SK-N-SH (cell line): ENCODE measurements at regions not wholly inside any gene's neighbourhood (a gene's known extent, or its start where the extent isn't known, plus 50 kb on each side); places are given as distances from the start of the nearest gene placed in this dataset.

Experiments used
- CTCF ChIA-PET: fragments of 300-600, 350-600 bp; formaldehyde crosslinking; extraction: SDS; loops from one replicate; lab custom pipeline; 2021; lab: Yijun Ruan, JAX
- POLR2A ChIA-PET: fragments of 350-600 bp; sonication (Branson Sonifier 250); formaldehyde crosslinking; extraction: SDS; loops from one replicate; lab custom pipeline; 2020; ENCODE audit warnings: antibody characterized with exemption, inconsistent platforms; lab: Yijun Ruan, JAX
- DNase-seq: peaks from one replicate; pipeline ENCODE4 v3.0.0; 2012
- H2AFZ ChIP-seq: fragments of 200-600 bp; sonication (generic); 2 replicates; pipeline ENCODE4 v1.8.1; 2016; ENCODE audit warnings: antibody characterized with exemption, mild to moderate bottlenecking, low read depth
- H3F3A ChIP-seq: fragments of 200-600 bp; sonication (generic); replicated peaks from 2 replicates; pipeline ENCODE3; 2016; ENCODE audit warnings: antibody characterized with exemption, mild to moderate bottlenecking; ENCODE audit not compliant: insufficient read depth
- H3K27ac ChIP-seq, 2 experiments: fragments of 200-500 bp in 1 of 2; fragments of 200-600 bp in 1 of 2; sonication (Bioruptor generic) in 1 of 2; sonication (generic), shearing (Covaris generic) in 1 of 2; 2 replicates each; pipeline versions ENCODE4 v1.5.1 to v1.6.1; 2014 to 2016; ENCODE audit warnings: low read depth in 2 of 2, inconsistent platforms in 1 of 2, low read length in 1 of 2, mild to moderate bottlenecking in 1 of 2, mixed read lengths in 1 of 2
- H3K27me3 ChIP-seq: fragments of 200-600 bp; sonication (generic), shearing (Covaris generic); 2 replicates; pipeline ENCODE4 v1.6.1; 2016; ENCODE audit warnings: mixed run types; ENCODE audit not compliant: insufficient read depth
- H3K36me3 ChIP-seq, 2 experiments: fragments of 200-500 bp in 1 of 2; fragments of 200-600 bp in 1 of 2; sonication (Bioruptor generic) in 1 of 2; sonication (generic) in 1 of 2; replicated peaks in 1 of 2; 2 replicates each; pipeline versions ENCODE3 to v1.5.1; 2014 to 2016; ENCODE audit warnings: low read length in 1 of 2, mild to moderate bottlenecking in 1 of 2; ENCODE audit not compliant: insufficient read depth in 2 of 2, control insufficient read depth in 1 of 2
- H3K4me1 ChIP-seq, 2 experiments: fragments of 200-500 bp in 1 of 2; fragments of 200-600 bp in 1 of 2; sonication (Bioruptor generic) in 1 of 2; sonication (generic), shearing (Covaris generic) in 1 of 2; 2 replicates each; pipeline versions ENCODE4 v1.5.1 to v1.6.1; 2014 to 2016; ENCODE audit warnings: low read depth in 1 of 2, low read length in 1 of 2, mixed run types in 1 of 2; ENCODE audit not compliant: insufficient read depth in 2 of 2, control insufficient read depth in 1 of 2
- H3K4me2 ChIP-seq: fragments of 200-600 bp; sonication (generic), shearing (Covaris generic); 2 replicates; pipeline ENCODE4 v1.6.1; 2017; ENCODE audit warnings: mixed run types
- H3K4me3 ChIP-seq, 2 experiments: fragments of 200-500 bp in 1 of 2; fragments of 200-600 bp in 1 of 2; sonication (Bioruptor generic) in 1 of 2; sonication (generic), shearing (Covaris generic) in 1 of 2; 2 replicates each; pipeline versions ENCODE4 v1.5.1 to v1.8.1; 2014 to 2016; ENCODE audit warnings: low read depth in 2 of 2, inconsistent platforms in 1 of 2, low read length in 1 of 2, mild to moderate bottlenecking in 1 of 2, mixed read lengths in 1 of 2, moderate library complexity in 1 of 2
- H3K79me2 ChIP-seq: fragments of 200-600 bp; sonication (generic); 2 replicates; pipeline ENCODE4 v1.8.1; 2017; ENCODE audit warnings: mild to moderate bottlenecking; ENCODE audit not compliant: insufficient read depth
- H3K9ac ChIP-seq: fragments of 200-600 bp; sonication (generic); 2 replicates; pipeline ENCODE4 v1.6.1; 2017; ENCODE audit warnings: mixed run types
- H3K9me2 ChIP-seq: fragments of 200-600 bp; sonication (generic); 2 replicates; pipeline ENCODE4 v1.6.1; 2017; ENCODE audit warnings: mixed run types
- H3K9me3 ChIP-seq: fragments of 200-600 bp; sonication (generic); 2 replicates; pipeline ENCODE4 v1.6.1; 2017; ENCODE audit warnings: mixed run types, mild to moderate bottlenecking, moderate library complexity
- H4K20me1 ChIP-seq: fragments of 200-600 bp; sonication (generic); 2 replicates; pipeline ENCODE4 v1.6.1; 2017; ENCODE audit warnings: mild to moderate bottlenecking, mixed run types; ENCODE audit not compliant: insufficient read depth
- CTCF ChIP-seq: fragments of 200-600 bp; sonication (generic); IDR thresholded peaks from 2 replicates; pipeline ENCODE4 v1.6.1; 2017; ENCODE audit warnings: antibody characterized with exemption, mild to moderate bottlenecking, moderate library complexity
- EZH2phosphoT487 ChIP-seq: fragments of 200-600 bp; sonication (generic); IDR thresholded peaks from 2 replicates; pipeline ENCODE4 v1.6.1; 2017; ENCODE audit warnings: low read depth, mixed run types, mild to moderate bottlenecking, antibody characterized with exemption, moderate library complexity, borderline replicate concordance
- FOSL2 ChIP-seq: IDR thresholded peaks from 2 replicates; pipeline ENCODE4 v1.4.0; 2012; ENCODE audit warnings: low read depth, mild to moderate bottlenecking, moderate library complexity, borderline replicate concordance
- GABPA ChIP-seq: IDR thresholded peaks from 2 replicates; pipeline ENCODE4 v1.4.0; 2012; ENCODE audit warnings: low read depth, mild to moderate bottlenecking
- IRF3 ChIP-seq: fragments of 150-350 bp; IDR thresholded peaks from 2 replicates; pipeline ENCODE4 v1.6.1; 2016; ENCODE audit warnings: mild to moderate bottlenecking, low read depth, low read length
- JUND ChIP-seq: IDR thresholded peaks from 2 replicates; pipeline ENCODE4 v1.4.0; 2012
- MAX ChIP-seq: IDR thresholded peaks from 2 replicates; pipeline ENCODE4 v1.4.0; 2012; ENCODE audit warnings: low read depth
- MXI1 ChIP-seq: IDR thresholded peaks from 2 replicates; pipeline ENCODE4 v1.6.1; 2012; ENCODE audit warnings: mild to moderate bottlenecking, low read depth, low read length, improper control_type of control experiment
- RCOR1 ChIP-seq: fragments of 150-350 bp; IDR thresholded peaks from 2 replicates; pipeline ENCODE4 v1.6.1; 2017; ENCODE audit warnings: antibody characterized with exemption, low read length
- REST ChIP-seq: IDR thresholded peaks from 2 replicates; pipeline ENCODE4 v1.6.1; 2012; ENCODE audit warnings: mild to moderate bottlenecking, low read depth, low read length, moderate library complexity
- RFX5 ChIP-seq: IDR thresholded peaks from 2 replicates; pipeline ENCODE4 v1.6.1; 2012; ENCODE audit warnings: mild to moderate bottlenecking, improper control_type of control experiment, low read length
- TAF1 ChIP-seq: IDR thresholded peaks from 2 replicates; pipeline ENCODE4 v1.6.1; 2012; ENCODE audit warnings: low read depth, mild to moderate bottlenecking, low read length, moderate library complexity, borderline replicate concordance
- TCF12 ChIP-seq: IDR thresholded peaks from 2 replicates; pipeline ENCODE4 v1.4.0; 2012
- TEAD4 ChIP-seq: IDR thresholded peaks from 2 replicates; pipeline ENCODE4 v1.4.0; 2012; ENCODE audit warnings: mild to moderate bottlenecking, borderline replicate concordance; ENCODE audit not compliant: insufficient read depth
- USF2 ChIP-seq: fragments of 150-350 bp; IDR thresholded peaks from 2 replicates; pipeline ENCODE4 v1.6.1; 2017; ENCODE audit warnings: antibody characterized with exemption, low read length, low read depth, borderline replicate concordance
- ZBTB33 ChIP-seq: IDR thresholded peaks from 2 replicates; pipeline ENCODE4 v1.4.0; 2012; ENCODE audit warnings: low read depth, borderline replicate concordance
- whole genome bisulfite sequencing: methylation state at CpG from one replicate; pipeline ENCODE4 v1.1.6; 2017; ENCODE audit warnings: low lambda C conversion rate; 5-methylcytosine and 5-hydroxymethylcytosine counted together

- no peaks in the 10 kb centered on the region for H3K36me3 ChIP-seq
- no peak overlapping the region for H3K4me2 ChIP-seq
- no peaks in the 10 kb centered on the region for H3K27me3 ChIP-seq
- no peaks in the 10 kb centered on the region; a peak in 2 of 4 replicates for H3K4me1 ChIP-seq
- no peaks in the 10 kb centered on the region for H4K20me1 ChIP-seq
- no peak overlapping the region for H2AFZ ChIP-seq
- H3F3A ChIP-seq = no peaks in the 10 kb centered on the region
- no peaks in the 10 kb centered on the region for H3K9me3 ChIP-seq
- H3K4me3 ChIP-seq = no peak overlapping the region
- H3K79me2 ChIP-seq = no peaks in the 10 kb centered on the region
- no peaks in the 10 kb centered on the region for H3K9me2 ChIP-seq
- ChIA-PET CTCF (no interaction called here), POLR2A (no interaction called here)
- DNase-seq = no peak
- no peak overlapping the region for H3K27ac ChIP-seq
- no peak overlapping the region for H3K9ac ChIP-seq
- no peak for TF ChIP-seq RFX5
- no peak for TF ChIP-seq TEAD4
- TF ChIP-seq IRF3 = no peak
- TF ChIP-seq USF2 = no peak
- no peak for TF ChIP-seq TCF12
- TF ChIP-seq ZBTB33 = no peak
- TF ChIP-seq RCOR1 = no peak
- TF ChIP-seq JUND = no peak
- TF ChIP-seq CTCF = no peak
- TF ChIP-seq MXI1 = no peak
- TF ChIP-seq TAF1 = no peak
Observed at GRCh38 chr1:195962051-195962450, 646.2 kb downstream of the KCNT2 start.

GRCh38 chr1:195960580-195960979, 647.7 kb downstream of the KCNT2 start:
- Histone ChIP-seq H3K79me2 (no peaks in the 10 kb centered on the region), H3K9ac (no peak overlapping the region), H2AFZ (no peak overlapping the region), H3K27me3 (no peaks in the 10 kb centered on the region), H3K9me3 (no peaks in the 10 kb centered on the region), H3K4me3 (no peak overlapping the region), H3K9me2 (no peaks in the 10 kb centered on the region), H4K20me1 (no peaks in the 10 kb centered on the region), H3K27ac (no peak overlapping the region)
- WGBS = 47% methylated on average over 2 of the region's 2 CpGs
- DNase-seq = no peak
- CTCF ChIA-PET = no interaction called here
- TF ChIP-seq MAX = no peak
- TF ChIP-seq CTCF = no peak
- no peak for TF ChIP-seq REST
- no peak for TF ChIP-seq GABPA
- no peak for TF ChIP-seq FOSL2
- TF ChIP-seq EZH2phosphoT487 = no peak
- TF ChIP-seq, all 33 proteins: peak for 0
- Histone ChIP-seq H3F3A (no peaks in the 10 kb centered on the region), H3K4me2 (no peak overlapping the region), H3K4me1 (no peaks in the 10 kb centered on the region; a peak in 2 of 4 replicates), H3K36me3 (no peaks in the 10 kb centered on the region)
- POLR2A ChIA-PET = no interaction called here
